ENCODE measurements at regions not wholly inside any gene's neighbourhood (a gene's known extent, or its start where the extent isn't known, plus 50 kb on each side); places are given as distances from the start of the nearest gene placed in this dataset.
A peak's percentile ranks its signal among the peaks of the same experiment; 100 is the strongest.

GRCh38 chr15:39286706-39287105, 294.2 kb upstream of the THBS1 start:
- no CpG with 5 or more reads among the region's 2 CpGs for WGBS (ENCODE audit: insufficient coverage)
- Histone ChIP-seq H3K27me3 (replicated peaks in 2 of 5; ENCODE audit: control insufficient read depth in 4 of 5, insufficient read depth in 5 of 5, low read length in 4 of 5) (peaks cover 0 to 4% (median 0%) of the 10 kb centered on the region in 5 experiments), H3K36me3 (ENCODE audit: control insufficient read depth in 4 of 4, insufficient read depth in 4 of 4, low read length in 3 of 4) (no peaks in the 10 kb centered on the region), H3K4me1 (ENCODE audit: control extremely low read depth in 1 of 4, control insufficient read depth in 4 of 4, insufficient read depth in 4 of 4, low read length in 3 of 4) (no peaks in the 10 kb centered on the region), H3K9me3 (ENCODE audit: control extremely low read depth in 1 of 5, control insufficient read depth in 4 of 5, insufficient read depth in 2 of 5, low read depth in 1 of 5, low read length in 4 of 5) (peaks cover 0 to 2% (median 0%) of the 10 kb centered on the region in 5 experiments), H3K4me3 (ENCODE audit: control insufficient read depth in 1 of 7, extremely low read depth in 1 of 7, insufficient read depth in 4 of 7, low read depth in 2 of 7, low read length in 6 of 7) (no peak overlapping the region), H3K27ac (ENCODE audit: insufficient read depth in 1 of 2, low read depth in 1 of 2, low read length in 2 of 2, poor library complexity in 1 of 2, severe bottlenecking in 2 of 2) (no peak overlapping the region)
- no peak for DNase-seq
- ChIA-PET POLR2A (no interaction called here), CTCF (no interaction called here)

- WGBS (ENCODE audit: insufficient coverage) = 100% methylated on average over 2 of the region's 6 CpGs
- peaks cover 0 to 7% (median 0%) of the 10 kb centered on the region in 5 experiments for H3K9me3 ChIP-seq (ENCODE audit: control extremely low read depth in 1 of 5, control insufficient read depth in 4 of 5, insufficient read depth in 2 of 5, low read depth in 1 of 5, low read length in 4 of 5)
- no peak overlapping the region for H3K27ac ChIP-seq (ENCODE audit: insufficient read depth in 1 of 2, low read depth in 1 of 2, low read length in 2 of 2, poor library complexity in 1 of 2, severe bottlenecking in 2 of 2)
- H3K4me1 ChIP-seq (ENCODE audit: control extremely low read depth in 1 of 4, control insufficient read depth in 4 of 4, insufficient read depth in 4 of 4, low read length in 3 of 4) = no peaks in the 10 kb centered on the region
- POLR2A ChIA-PET = no interaction called here
- CTCF ChIA-PET = no interaction called here
- DNase-seq = peak in 2 of 3 donors; percentile 4 to 10
- no peaks in the 10 kb centered on the region for H3K36me3 ChIP-seq (ENCODE audit: control insufficient read depth in 4 of 4, insufficient read depth in 4 of 4, low read length in 3 of 4)
- peaks cover 0 to 4% (median 0%) of the 10 kb centered on the region in 5 experiments for H3K27me3 ChIP-seq (replicated peaks in 2 of 5; ENCODE audit: control insufficient read depth in 4 of 5, insufficient read depth in 5 of 5, low read length in 4 of 5)
- H3K4me3 ChIP-seq (ENCODE audit: control insufficient read depth in 1 of 7, extremely low read depth in 1 of 7, insufficient read depth in 4 of 7, low read depth in 2 of 7, low read length in 6 of 7) = no peak overlapping the region
These were observed 293.3 kb upstream of the THBS1 start for GRCh38 chr15:39287322-39288195.

- ChIA-PET CTCF (no interaction called here), POLR2A (no interaction called here)
- no peak overlapping the region for H3K27ac ChIP-seq (ENCODE audit: insufficient read depth in 1 of 2, low read depth in 1 of 2, low read length in 2 of 2, poor library complexity in 1 of 2, severe bottlenecking in 2 of 2)
- no peak for DNase-seq
- H3K27me3 ChIP-seq (replicated peaks in 2 of 5; ENCODE audit: control insufficient read depth in 4 of 5, insufficient read depth in 5 of 5, low read length in 4 of 5) = peaks cover 0 to 2% (median 0%) of the 10 kb centered on the region in 5 experiments
- H3K36me3 ChIP-seq (ENCODE audit: control insufficient read depth in 4 of 4, insufficient read depth in 4 of 4, low read length in 3 of 4) = no peaks in the 10 kb centered on the region
- WGBS (ENCODE audit: insufficient coverage) = 100% methylated on average over 2 of the region's 4 CpGs
- H3K4me1 ChIP-seq (ENCODE audit: control extremely low read depth in 1 of 4, control insufficient read depth in 4 of 4, insufficient read depth in 4 of 4, low read length in 3 of 4) = no peaks in the 10 kb centered on the region
- H3K4me3 ChIP-seq (ENCODE audit: control insufficient read depth in 1 of 7, extremely low read depth in 1 of 7, insufficient read depth in 4 of 7, low read depth in 2 of 7, low read length in 6 of 7) = no peak overlapping the region
- H3K9me3 ChIP-seq (ENCODE audit: control extremely low read depth in 1 of 5, control insufficient read depth in 4 of 5, insufficient read depth in 2 of 5, low read depth in 1 of 5, low read length in 4 of 5) = peaks cover 0 to 5% (median 0%) of the 10 kb centered on the region in 5 experiments
These were observed 290.0 kb upstream of the THBS1 start for GRCh38 chr15:39290711-39291435.

GRCh38 chr15:39291690-39292089, 289.2 kb upstream of the THBS1 start:
- Histone ChIP-seq H3K4me1 (ENCODE audit: control extremely low read depth in 1 of 4, control insufficient read depth in 4 of 4, insufficient read depth in 4 of 4, low read length in 3 of 4) (no peaks in the 10 kb centered on the region), H3K9me3 (ENCODE audit: control extremely low read depth in 1 of 5, control insufficient read depth in 4 of 5, insufficient read depth in 2 of 5, low read depth in 1 of 5, low read length in 4 of 5) (peaks cover 0 to 5% (median 0%) of the 10 kb centered on the region in 5 experiments), H3K27me3 (replicated peaks in 2 of 5; ENCODE audit: control insufficient read depth in 4 of 5, insufficient read depth in 5 of 5, low read length in 4 of 5) (peaks cover 0 to 2% (median 0%) of the 10 kb centered on the region in 5 experiments), H3K4me3 (ENCODE audit: control insufficient read depth in 1 of 7, extremely low read depth in 1 of 7, insufficient read depth in 4 of 7, low read depth in 2 of 7, low read length in 6 of 7) (no peak overlapping the region), H3K27ac (ENCODE audit: insufficient read depth in 1 of 2, low read depth in 1 of 2, low read length in 2 of 2, poor library complexity in 1 of 2, severe bottlenecking in 2 of 2) (no peak overlapping the region), H3K36me3 (ENCODE audit: control insufficient read depth in 4 of 4, insufficient read depth in 4 of 4, low read length in 3 of 4) (no peaks in the 10 kb centered on the region)
- ChIA-PET CTCF (no interaction called here), POLR2A (no interaction called here)
- DNase-seq = no peak
- no CpG with 5 or more reads among the region's 3 CpGs for WGBS (ENCODE audit: insufficient coverage)

GRCh38 chr15:39296955-39297354, 283.9 kb upstream of the THBS1 start:
- no peak overlapping the region for H3K27ac ChIP-seq (ENCODE audit: insufficient read depth in 1 of 2, low read depth in 1 of 2, low read length in 2 of 2, poor library complexity in 1 of 2, severe bottlenecking in 2 of 2)
- H3K9me3 ChIP-seq (ENCODE audit: control extremely low read depth in 1 of 5, control insufficient read depth in 4 of 5, insufficient read depth in 2 of 5, low read depth in 1 of 5, low read length in 4 of 5) = peaks cover 0 to 2% (median 0%) of the 10 kb centered on the region in 5 experiments
- CTCF ChIA-PET = no interaction called here
- no peaks in the 10 kb centered on the region for H3K27me3 ChIP-seq (replicated peaks in 2 of 5; ENCODE audit: control insufficient read depth in 4 of 5, insufficient read depth in 5 of 5, low read length in 4 of 5)
- POLR2A ChIA-PET = no interaction called here
- no peaks in the 10 kb centered on the region for H3K4me1 ChIP-seq (ENCODE audit: control extremely low read depth in 1 of 4, control insufficient read depth in 4 of 4, insufficient read depth in 4 of 4, low read length in 3 of 4)
- no peak overlapping the region for H3K4me3 ChIP-seq (ENCODE audit: control insufficient read depth in 1 of 7, extremely low read depth in 1 of 7, insufficient read depth in 4 of 7, low read depth in 2 of 7, low read length in 6 of 7)
- WGBS (ENCODE audit: insufficient coverage) = 100% methylated on average over 1 of the region's 1 CpG
- no peak for DNase-seq
- H3K36me3 ChIP-seq (ENCODE audit: control insufficient read depth in 4 of 4, insufficient read depth in 4 of 4, low read length in 3 of 4) = no peaks in the 10 kb centered on the region

- 93% methylated on average over 3 of the region's 4 CpGs for WGBS (ENCODE audit: insufficient coverage)
- Histone ChIP-seq H3K36me3 (ENCODE audit: control insufficient read depth in 4 of 4, insufficient read depth in 4 of 4, low read length in 3 of 4) (no peaks in the 10 kb centered on the region), H3K27me3 (replicated peaks in 2 of 5; ENCODE audit: control insufficient read depth in 4 of 5, insufficient read depth in 5 of 5, low read length in 4 of 5) (no peaks in the 10 kb centered on the region), H3K27ac (ENCODE audit: insufficient read depth in 1 of 2, low read depth in 1 of 2, low read length in 2 of 2, poor library complexity in 1 of 2, severe bottlenecking in 2 of 2) (no peak overlapping the region), H3K9me3 (ENCODE audit: control extremely low read depth in 1 of 5, control insufficient read depth in 4 of 5, insufficient read depth in 2 of 5, low read depth in 1 of 5, low read length in 4 of 5) (no peaks in the 10 kb centered on the region), H3K4me1 (ENCODE audit: control extremely low read depth in 1 of 4, control insufficient read depth in 4 of 4, insufficient read depth in 4 of 4, low read length in 3 of 4) (no peaks in the 10 kb centered on the region), H3K4me3 (ENCODE audit: control insufficient read depth in 1 of 7, extremely low read depth in 1 of 7, insufficient read depth in 4 of 7, low read depth in 2 of 7, low read length in 6 of 7) (no peak overlapping the region)
- DNase-seq = no peak
- ChIA-PET POLR2A (no interaction called here), CTCF (interaction anchor here (1.8 kb wide), 1 partner anchor 282 kb away, joined by 4 read pairs; no protein-coding TSS in a partner anchor)
These were observed 282.5 kb upstream of the THBS1 start for GRCh38 chr15:39298271-39298962.
